Stimulated activated CD4-positive, alpha-beta T cell treated with anti-CD3 and anti-CD28 coated beads, Interleukin-12 subunit alpha, Interleukin-12 subunit beta, amount 100 ng/mL, for 24 hours (primary cell): ENCODE measurements at regions not wholly inside any gene's neighbourhood (a gene's known extent, or its start where the extent isn't known, plus 50 kb on each side); places are given as distances from the start of the nearest gene placed in this dataset.

Experiments used
- DNase-seq, 2 experiments: peaks; one replicate each; pipeline ENCODE4 v3.0.0-alpha.2; 2020; ENCODE audit warnings: low read depth in 2 of 2

DNA sequence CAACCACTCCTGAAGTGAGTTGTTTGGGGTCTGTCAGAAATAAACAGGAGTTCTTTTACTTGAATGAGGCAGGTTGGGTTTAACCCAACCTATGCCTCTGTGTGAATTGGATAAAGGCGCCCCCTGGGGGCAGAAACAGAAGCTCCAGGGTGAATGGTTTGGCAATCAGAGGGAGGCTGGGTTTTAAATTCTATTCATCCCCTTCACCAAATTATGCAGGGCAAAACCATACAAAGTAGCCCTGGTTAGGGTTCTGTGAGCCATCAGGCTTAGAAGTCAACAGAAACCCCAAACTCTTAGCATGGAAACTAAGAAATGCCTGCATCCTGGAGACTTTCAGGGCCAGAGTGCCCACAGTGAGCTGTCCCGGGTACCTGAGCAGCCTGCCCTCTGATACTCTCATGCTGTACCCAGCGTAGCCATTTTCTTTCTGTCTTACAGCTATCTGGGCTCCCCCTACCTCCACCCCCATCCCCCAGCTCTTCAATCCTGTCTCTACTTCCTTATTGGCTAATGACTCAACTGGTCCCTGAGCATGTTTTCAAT, 241.5 kb downstream of the ICOS start:
- DNase-seq = peak; percentile 48 to 71

DNA sequence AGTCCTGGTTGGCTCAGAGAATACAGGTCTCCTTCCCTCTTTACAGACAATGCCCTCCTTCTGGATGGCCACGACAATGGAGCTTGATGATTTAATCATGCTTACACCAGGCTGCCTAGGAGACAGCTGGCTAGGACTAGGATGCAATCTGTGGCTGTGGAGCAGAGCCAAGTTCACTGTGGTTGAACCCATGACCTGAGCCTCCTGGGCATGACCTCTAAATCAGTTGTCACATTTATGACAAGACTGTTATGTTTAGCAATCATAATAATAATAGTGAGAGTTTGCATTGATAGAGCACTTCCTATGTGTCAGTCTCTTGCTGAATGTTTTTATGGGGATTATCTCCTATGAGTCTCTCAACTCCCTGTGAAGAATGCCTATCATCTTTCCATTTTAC, 244.1 kb downstream of the ICOS start:
- DNase-seq = no peak

DNA sequence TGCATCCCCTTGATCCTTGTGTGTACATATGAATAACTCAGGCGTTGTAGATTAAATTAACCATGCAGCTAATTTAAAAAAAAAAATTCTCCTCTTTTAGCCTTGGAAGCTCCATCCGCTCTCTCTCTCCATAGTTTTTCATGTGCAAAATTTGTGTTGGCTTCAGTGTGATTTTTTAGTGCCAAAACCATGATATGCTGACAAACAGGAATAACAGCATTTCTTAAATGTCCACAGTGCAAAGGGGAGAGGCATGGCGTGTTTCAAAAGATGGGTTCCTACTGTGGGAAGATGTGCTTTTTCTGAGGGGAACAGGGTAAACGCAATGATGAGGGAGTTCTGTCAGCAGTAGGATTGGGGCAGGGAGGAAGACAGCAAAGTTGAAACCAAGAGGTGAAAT, 247.0 kb downstream of the ICOS start:
- no peak for DNase-seq

DNA sequence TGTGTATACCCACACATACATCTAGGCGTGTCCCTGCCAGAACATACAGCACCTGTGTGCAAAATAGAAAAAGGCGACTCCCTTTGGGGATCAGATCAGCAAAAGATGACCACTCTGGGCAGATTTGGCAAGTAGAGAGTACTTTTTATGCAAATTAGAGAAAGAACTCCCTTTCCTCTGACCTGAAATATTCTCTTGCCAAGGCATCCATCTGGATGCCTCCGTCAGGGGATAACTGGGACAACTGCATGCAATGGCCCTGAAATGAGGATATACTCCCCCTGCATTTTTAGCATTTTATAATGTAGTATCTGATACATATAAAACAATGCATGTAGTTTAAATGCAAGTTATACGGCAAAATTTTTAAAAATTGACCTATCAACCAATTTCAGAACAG, 247.7 kb downstream of the ICOS start:
- no peak for DNase-seq

DNA sequence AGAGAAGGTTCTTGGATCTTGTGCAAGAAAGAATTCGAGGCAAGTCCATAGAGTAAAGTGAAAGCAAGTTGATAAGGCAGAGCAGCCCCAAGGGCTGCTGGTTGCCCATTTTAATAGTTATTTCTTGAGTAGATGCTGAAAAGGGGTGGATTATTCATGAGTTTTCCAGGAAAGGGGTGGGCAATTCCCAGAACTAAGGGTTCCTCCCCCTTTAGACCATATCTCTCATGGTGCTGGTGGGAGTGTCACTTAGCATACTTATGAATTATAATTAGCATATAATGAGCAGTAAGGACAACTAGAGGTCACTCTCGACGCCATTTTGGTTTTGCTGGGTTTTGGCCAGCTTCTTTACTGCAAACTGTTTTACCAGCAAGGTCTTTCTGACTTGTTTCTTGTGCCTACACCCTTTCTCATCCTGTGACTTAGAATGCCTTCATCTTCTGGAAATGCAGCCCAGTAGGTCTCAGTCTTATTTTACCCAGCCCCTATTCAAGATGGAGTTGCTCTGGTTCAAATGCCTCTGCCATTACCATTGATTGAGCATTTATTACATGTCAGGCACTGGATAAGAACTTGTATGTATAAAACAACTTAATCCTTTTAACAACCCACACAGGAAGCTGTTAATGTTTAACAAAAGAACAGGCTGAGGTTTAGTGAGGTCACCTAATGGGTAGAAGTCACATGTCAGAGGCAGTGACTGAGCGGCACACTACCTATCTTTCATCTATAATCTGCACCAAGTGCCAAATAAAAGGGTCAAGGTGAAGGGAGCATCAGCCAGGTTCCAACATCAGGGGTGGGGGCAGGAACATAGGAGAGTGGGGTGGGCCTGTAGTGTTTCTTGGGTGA, 250.9 kb downstream of the ICOS start:
- no peak for DNase-seq

DNA sequence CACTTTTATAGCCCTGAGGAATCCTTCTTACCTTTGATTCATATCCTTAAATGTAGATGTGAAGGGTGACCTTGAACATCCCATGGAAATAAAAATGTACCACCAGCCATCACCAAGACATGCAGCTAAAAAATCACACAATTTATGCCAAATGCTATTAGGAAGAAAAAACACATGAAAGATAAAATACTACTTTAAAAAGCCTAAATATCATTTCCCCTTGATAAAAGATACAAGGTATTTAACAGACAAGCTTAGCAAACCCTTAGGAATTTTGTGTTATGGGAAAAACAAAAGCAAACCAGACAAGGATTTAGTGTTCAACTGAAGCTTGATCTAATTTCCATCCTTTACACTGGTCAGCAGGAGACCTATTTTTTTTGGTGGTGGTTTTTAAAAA, 255.0 kb downstream of the ICOS start:
- DNase-seq = no peak

DNA sequence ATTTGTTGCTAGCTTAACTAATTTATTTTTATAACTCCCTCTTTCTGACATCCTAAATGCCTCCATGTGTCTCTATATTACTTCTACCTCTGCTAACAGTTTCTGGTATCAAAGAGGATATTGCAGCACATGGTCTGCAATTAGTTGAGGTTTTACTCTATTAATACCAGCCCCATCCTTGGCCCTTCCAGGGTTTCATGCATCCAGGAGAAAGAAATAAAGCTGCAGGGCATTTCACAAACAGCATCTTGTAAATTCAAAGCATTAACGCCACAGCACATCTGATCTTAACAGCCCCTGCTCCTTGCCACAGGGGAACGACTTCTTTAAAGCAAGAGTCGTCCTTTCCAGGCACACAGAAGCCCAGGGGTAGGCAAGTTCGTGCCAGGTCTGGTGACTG, 258.9 kb downstream of the ICOS start:
- DNase-seq = no peak

DNA sequence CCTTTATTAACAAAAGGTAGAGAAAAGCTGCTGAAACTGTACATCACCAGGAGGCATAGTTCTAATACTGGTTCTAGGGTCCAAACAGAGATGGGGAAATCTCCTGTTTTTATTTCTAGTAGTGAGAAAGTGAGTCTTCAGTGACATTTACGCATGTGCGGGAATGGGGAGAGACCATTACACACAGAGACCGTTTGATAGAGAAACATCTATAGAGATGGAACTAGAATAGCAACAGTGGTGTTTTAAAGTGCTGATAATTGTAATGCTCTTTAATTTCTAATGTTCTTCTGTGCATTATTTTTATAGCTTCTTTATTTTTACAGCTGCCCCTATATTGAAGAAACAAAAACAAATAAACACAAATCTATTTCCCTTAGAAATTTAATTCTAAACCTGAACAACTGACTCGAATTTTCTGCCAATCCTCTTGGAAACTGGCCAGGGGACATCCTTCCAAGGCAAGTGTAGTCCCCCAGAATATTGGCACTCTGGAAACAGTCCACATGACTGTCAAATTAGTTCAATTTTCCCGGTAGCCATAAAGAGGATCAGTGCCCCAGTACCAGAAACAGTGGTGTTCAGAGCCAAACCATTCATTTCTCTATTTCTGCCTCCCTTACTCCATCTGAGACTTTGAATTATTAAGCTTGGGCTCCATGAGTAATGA, 260.9 kb downstream of the ICOS start:
- DNase-seq = no peak

DNA sequence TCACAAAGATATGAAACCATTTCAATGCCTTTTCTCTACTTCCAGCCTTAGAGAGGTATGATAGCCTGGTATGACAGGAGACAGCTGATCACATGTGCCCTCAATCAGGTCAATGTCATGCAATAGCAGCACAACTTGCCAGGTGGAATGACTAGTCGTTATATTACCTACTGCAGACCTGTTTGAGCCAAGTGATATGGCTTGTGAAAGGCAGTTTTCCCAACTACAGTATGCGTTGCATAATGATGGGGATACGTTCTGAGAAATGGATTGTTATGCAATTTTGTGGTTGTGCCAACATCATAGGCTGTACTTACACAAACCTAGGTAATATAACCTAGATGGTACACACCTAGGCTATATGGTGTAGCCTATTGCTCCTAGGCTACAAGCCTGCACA, 262.8 kb downstream of the ICOS start:
- no peak for DNase-seq

DNA sequence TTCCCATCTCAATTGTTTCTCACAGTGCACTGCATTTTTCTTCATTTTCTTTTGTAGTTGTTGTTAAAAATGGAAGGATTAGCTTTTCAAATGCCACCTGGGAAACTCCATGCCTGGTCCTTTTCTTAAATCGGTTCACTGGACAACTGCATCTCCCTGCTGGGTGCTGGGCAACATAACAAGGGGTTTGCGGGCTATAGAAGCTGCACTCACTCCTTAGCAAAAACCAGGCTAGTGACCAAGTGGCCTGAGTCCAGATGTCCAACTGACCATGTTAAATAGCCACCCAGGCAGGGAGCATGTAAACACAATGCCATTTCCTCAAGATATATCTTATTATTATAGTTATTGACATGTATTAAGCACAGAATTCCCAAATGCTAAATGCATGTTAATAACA, 264.9 kb downstream of the ICOS start:
- no peak for DNase-seq

DNA sequence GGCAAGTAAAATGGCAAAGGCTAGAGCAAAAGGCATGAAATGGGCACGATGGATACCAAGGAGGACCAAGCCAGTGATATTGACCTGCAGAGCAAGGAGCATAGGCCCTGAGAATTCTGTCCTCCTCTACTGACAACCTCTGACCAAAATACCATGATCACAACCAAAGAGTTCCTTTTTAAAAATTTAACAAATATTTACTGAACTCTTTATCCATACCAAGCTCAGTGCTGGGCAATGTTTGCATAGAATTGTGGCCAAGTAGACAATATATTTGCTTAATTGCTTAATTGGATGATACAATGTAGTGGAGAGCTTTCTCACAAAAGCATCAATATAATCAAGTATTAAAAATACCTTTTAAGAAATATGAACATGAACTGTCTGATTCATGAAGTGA, 265.7 kb downstream of the ICOS start:
- DNase-seq = no peak

DNA sequence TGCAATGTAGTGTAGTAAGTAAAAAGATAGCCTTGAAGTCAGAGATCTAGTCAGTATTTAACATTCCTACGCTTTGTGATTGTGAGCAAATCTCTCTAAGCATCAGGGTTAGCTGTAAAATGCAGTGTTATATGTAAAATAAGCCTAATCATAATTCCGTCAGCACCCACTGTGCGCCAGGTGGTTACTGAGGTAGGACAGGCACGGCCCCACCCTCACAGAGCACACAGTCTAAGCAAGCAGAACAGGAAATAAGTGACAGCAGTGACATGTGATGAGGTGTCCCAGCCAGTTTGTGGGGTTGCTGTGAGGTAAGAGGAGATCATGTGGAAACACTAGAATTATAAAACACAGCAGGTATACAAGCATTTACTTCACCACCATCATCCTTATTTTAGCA, 267.1 kb downstream of the ICOS start:
- DNase-seq = no peak

DNA sequence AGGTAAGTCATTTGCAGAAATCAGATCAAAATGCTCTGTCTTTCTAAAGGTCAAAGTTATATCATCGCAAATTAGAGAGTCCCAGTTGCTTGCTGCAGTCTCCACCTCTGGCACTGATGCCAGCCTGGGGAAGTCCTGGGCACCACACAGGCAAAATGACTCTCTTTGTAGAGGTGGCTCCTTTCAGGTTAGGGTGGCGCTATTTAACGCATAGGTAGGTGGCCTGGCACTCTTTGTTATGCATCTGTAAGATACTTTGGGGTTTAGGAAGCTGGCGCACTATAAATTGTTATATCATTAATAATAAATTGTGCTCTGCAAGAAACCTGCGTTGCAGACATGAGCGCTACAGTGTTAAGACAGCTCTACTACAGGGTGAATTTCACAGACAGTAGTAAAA, 268.5 kb downstream of the ICOS start:
- DNase-seq = no peak

DNA sequence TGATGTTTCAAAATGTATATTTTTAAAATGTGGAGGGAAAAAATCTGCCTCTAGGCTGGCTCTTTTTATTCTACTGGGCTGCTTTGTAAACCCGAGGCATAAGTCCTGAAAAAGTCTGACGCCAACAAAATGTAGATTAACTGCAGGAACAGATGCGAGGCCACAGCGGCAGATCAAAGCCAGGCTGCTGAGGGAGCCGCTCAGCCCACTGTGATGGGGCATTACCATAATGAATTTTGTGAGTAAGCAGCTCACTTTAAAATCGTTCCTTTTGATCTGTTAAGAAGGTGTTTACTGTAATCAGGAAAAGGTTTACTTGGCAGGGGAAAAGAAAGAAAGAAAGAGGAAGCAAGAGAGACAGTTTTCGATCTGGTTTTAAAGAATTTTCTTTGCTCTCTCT, 269.0 kb downstream of the ICOS start:
- DNase-seq = no peak

DNA sequence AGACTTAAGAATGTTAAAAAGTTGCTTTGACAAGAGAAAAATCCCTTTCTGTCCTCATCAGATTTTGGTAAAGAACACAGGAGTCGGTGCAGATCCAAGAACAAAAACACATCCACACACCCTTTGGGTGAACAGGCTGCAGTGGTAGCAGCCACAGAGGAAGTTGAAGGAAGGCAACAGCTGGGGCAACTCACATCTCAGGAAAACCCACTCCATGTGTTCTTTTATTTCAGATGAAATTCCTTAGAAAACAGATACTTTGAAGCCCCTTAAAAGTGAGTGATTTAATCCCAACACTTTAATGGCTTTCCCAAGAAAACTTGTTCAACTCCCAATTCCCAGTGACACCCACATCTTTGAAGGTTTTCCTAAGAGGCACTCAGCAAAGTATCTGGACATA, 271.3 kb downstream of the ICOS start:
- no peak for DNase-seq

DNA sequence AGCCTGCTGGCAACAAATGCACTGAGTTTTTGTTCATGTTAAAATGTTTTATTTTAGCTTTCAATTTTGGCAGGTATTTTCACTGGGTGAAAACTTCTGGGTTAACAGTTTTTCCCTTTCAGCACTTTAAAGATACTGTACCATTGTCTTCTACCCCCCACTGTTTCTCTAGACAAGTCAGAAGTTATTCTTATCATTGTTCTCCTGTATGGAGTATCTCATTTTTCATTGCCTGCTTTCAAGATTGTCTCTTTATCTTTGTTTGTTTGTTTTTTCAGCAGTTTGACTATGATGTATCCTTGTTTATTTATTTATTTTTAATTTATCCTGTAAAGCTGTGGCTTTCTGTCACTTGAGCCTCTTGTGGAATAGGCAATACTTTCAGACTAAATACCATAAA, 277.0 kb downstream of the ICOS start:
- DNase-seq = no peak

DNA sequence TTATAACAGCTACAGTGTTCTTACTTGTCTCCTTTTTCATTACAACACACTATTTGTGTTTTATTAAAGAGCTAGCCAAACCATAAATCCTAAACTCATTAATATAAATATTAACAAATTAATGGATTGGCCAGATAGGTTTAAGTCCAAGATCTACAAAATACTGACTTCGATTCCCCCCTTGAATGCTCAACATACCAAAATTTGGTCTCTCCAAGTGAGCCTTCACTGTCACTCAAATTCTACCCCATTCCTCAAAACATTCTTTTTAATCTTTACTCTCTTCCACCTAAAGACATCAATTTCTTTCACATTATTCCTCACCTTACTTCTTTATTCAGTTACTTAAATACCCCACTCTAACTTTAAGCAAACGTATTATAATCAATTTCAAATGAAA, 281.5 kb downstream of the ICOS start:
- DNase-seq = no peak

DNA sequence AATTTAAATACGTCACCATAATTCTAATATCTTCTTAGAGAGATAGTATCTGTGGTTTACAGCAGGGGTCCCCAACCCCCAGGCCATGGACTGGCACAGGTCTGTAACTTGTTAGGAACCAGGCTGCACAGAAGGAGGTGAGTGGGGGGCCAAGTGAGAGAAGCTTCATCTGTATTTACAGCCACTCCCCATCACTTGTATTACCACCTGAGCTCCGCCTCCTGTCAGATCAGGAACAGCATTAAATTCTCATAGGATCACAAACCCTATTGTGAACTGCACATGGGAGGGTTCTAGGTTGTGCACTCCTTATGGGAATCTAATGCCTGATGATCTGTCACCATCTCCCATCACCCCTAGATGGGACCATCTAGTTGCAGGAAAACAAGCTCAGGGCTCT, 282.6 kb downstream of the ICOS start:
- DNase-seq = no peak

DNA sequence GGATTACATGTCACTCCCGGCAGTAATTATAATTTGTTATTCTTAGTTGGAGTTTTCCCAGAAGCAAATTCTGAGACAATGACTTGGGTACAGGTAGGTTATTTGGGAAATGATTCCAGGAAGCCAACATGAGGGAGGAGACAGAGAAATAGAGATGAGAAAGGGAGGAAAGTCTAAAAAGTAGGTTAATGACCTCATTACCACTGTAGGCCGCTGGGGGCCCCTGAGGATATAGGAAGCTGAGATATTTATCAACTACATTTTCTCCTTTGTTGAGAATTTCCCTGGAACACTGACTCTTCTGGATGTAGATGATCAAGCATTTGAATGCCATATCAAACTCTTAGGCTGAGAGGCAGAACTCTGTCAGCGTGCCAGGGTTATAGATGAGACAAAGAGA, 284.3 kb downstream of the ICOS start:
- no peak for DNase-seq

DNA sequence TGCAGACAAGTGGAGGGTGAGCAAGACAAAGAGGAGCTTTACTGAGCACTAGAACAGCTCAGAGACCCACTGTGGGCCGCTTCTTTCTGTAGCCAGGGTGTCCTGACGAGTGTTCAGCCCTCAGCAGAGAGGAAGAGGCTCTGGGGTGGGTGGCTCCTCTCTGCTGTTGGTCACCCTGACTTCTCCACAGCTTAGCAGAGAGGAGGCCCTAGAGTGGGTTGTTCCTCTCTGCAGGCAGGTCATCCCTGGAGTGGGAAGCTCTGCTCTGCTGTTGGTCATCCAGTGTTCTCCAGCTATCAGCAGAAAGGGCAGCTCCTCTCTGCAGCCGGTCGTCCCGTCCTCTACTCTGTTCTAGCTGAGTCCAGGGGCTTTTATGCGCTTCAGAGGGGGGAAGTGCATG, 286.5 kb downstream of the ICOS start:
- no peak for DNase-seq

DNA sequence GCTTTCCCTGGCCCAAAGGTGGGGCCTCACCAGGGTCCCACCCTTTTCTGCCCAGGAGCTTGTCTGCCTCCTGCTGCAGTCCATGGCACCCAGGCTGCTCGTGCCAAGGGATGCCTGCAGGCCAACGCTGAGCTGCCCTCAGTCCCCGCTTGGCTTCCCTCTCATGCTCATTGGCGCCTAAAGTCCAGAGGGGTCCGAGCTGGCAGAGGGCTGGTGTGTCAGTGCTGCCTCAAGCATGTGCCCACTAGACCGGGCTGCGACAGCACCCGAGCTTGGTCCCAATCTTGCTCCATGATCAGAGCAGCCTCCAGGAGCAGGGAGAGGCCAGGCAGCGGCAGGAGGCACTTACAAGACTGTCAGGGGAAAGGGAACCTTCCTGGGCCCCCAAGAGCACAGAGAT, 287.0 kb downstream of the ICOS start:
- DNase-seq = no peak

DNA sequence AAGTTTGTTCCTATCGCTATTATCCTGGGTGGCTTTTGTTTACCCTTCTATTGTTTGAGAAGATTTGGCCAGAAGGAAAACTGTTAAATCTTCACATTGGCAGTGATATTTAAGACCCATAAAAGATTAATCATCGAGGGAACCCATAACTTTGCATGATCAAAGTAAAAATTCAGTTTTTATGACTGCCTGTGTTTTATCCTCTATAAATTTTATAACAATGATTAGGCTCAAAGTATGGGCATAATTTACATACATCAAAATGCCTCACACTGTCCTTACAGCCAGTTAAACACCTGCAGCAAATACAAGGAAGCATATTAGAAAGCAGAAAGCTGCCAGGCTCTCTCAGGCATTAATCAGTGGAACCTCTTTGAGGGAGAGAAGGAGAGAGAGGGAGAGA, 289.1 kb downstream of the ICOS start:
- no peak for DNase-seq

DNA sequence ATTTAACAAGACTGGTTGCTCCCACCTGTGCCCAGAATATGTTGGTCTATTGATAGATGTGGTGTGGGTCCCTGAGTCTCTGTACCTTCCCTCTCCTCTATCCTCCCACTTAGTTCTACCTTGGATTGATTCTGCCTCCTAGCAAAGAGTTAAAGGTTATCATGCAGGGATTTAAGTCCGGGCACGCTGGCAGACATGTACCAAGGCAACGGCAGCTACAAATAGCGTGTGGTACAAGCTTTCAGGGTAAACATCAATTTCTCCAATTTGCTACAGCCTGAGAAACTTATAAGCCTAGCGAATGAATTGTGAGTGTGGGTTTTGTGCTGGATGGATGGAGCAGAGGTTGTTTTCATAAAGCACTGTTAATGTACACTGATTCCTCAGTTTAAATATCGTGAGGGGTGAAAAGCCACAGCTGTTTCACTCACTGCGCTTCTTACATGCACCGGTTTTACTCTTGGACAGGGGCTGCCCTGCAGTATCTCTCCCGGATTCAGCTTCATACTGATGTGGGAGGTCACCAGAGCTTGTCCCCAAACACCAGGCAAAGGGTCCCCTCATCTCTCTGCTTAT, 289.8 kb downstream of the ICOS start:
- no peak for DNase-seq
